GM18858 (cell line): ENCODE measurements at regions not wholly inside any gene's neighbourhood (a gene's known extent, or its start where the extent isn't known, plus 50 kb on each side); places are given as distances from the start of the nearest gene placed in this dataset.

ENCODE experiments used
- ATAC-seq: cut with Tn5 transposase; IDR thresholded peaks from one replicate; pipeline ENCODE4 v1.9.1; 2021; ENCODE audit not compliant: unreplicated experiment

GRCh38 chr14:30295980-30296379 is 263.0 kb upstream of the G2E3 start:
- ATAC-seq = no peak

GRCh38 chr14:30296931-30297405 is 262.0 kb upstream of the G2E3 start:
- no peak for ATAC-seq

- no peak for ATAC-seq
Observed at GRCh38 chr14:30297876-30298795, 260.8 kb upstream of the G2E3 start.

- no peak for ATAC-seq
Observed at GRCh38 chr14:30299915-30300314, 259.0 kb upstream of the G2E3 start.

- no peak for ATAC-seq
Observed at GRCh38 chr14:30303350-30303749, 255.6 kb upstream of the G2E3 start.

GRCh38 chr14:30305346-30305745 is 253.6 kb upstream of the G2E3 start:
- no peak for ATAC-seq

GRCh38 chr14:30309405-30309804 is 249.6 kb upstream of the G2E3 start:
- no peak for ATAC-seq

- no peak for ATAC-seq
Observed at GRCh38 chr14:30312214-30312613, 246.7 kb upstream of the G2E3 start.

- ATAC-seq = no peak
Observed at GRCh38 chr14:30317729-30318128, 241.2 kb upstream of the G2E3 start.

GRCh38 chr14:30322819-30323218 is 236.1 kb upstream of the G2E3 start:
- no peak for ATAC-seq

- no peak for ATAC-seq
Observed at GRCh38 chr14:30330033-30330432, 228.9 kb upstream of the G2E3 start.

GRCh38 chr14:30330445-30330844 is 228.5 kb upstream of the G2E3 start:
- no peak for ATAC-seq

- no peak for ATAC-seq
Observed at GRCh38 chr14:30331030-30331429, 227.9 kb upstream of the G2E3 start.

GRCh38 chr14:30332374-30332773 is 226.6 kb upstream of the G2E3 start:
- no peak for ATAC-seq

- no peak for ATAC-seq
Observed at GRCh38 chr14:30333934-30334333, 225.0 kb upstream of the G2E3 start.

GRCh38 chr14:30337456-30337855 is 221.5 kb upstream of the G2E3 start:
- ATAC-seq = no peak

- no peak for ATAC-seq
Observed at GRCh38 chr14:30339311-30339901, 219.6 kb upstream of the G2E3 start.

- ATAC-seq = no peak
Observed at GRCh38 chr14:30340495-30340894, 218.5 kb upstream of the G2E3 start.

- no peak for ATAC-seq
Observed at GRCh38 chr14:30345511-30345910, 213.4 kb upstream of the G2E3 start.

- ATAC-seq = no peak
Observed at GRCh38 chr14:30348445-30348844, 210.5 kb upstream of the G2E3 start.

- no peak for ATAC-seq
Observed at GRCh38 chr14:30349520-30349919, 209.4 kb upstream of the G2E3 start.

- no peak for ATAC-seq
Observed at GRCh38 chr14:30354439-30354838, 204.5 kb upstream of the G2E3 start.
